ENCODE measurements at regions not wholly inside any gene's neighbourhood (a gene's known extent, or its start where the extent isn't known, plus 50 kb on each side); places are given as distances from the start of the nearest gene placed in this dataset.

GRCh38 chr1:60739729-60740128, 342.6 kb upstream of the NFIA start:
- DNase-seq, result no peak
- no peaks in the 10 kb centered on the region for H3K9me3 ChIP-seq (ENCODE audit: control extremely low read depth in 1 of 5, control insufficient read depth in 4 of 5, insufficient read depth in 2 of 5, low read depth in 1 of 5, low read length in 4 of 5)
- no peaks in the 10 kb centered on the region for H3K36me3 ChIP-seq (ENCODE audit: control insufficient read depth in 4 of 4, insufficient read depth in 4 of 4, low read length in 3 of 4)
- POLR2A ChIA-PET, result no interaction called here
- H3K4me3 ChIP-seq (ENCODE audit: control insufficient read depth in 1 of 7, extremely low read depth in 1 of 7, insufficient read depth in 4 of 7, low read depth in 2 of 7, low read length in 6 of 7), result no peak overlapping the region
- H3K4me1 ChIP-seq (ENCODE audit: control extremely low read depth in 1 of 4, control insufficient read depth in 4 of 4, insufficient read depth in 4 of 4, low read length in 3 of 4), result no peaks in the 10 kb centered on the region
- CTCF ChIA-PET, result no interaction called here
- H3K27me3 ChIP-seq (replicated peaks in 2 of 5; ENCODE audit: control insufficient read depth in 4 of 5, insufficient read depth in 5 of 5, low read length in 4 of 5), result no peaks in the 10 kb centered on the region
- no peak overlapping the region for H3K27ac ChIP-seq (ENCODE audit: insufficient read depth in 1 of 2, low read depth in 1 of 2, low read length in 2 of 2, poor library complexity in 1 of 2, severe bottlenecking in 2 of 2)

DNA sequence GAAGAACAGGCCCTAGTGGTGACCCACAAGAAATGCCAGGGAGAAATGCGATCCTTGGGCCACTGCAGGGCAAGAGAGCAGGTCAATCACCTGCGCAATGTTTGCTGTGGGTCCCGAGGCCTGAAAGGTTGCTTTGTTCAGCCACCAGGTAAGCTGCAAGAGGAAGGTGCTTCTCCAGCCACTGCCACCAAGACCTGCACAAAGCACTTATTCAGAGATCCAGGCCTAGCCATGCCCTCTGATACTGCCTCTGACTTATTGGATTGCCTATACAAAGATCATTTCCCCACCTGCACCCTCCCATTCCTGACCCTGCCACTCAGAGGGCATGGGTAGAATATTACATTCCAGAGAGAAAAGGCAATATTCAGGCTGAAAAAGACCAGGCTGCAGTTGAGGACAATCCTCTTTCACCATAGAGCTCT, 349.4 kb upstream of the NFIA start:
- CTCF ChIA-PET, result no interaction called here
- Histone ChIP-seq H3K27ac (ENCODE audit: insufficient read depth in 1 of 2, low read depth in 1 of 2, low read length in 2 of 2, poor library complexity in 1 of 2, severe bottlenecking in 2 of 2) (no peak overlapping the region), H3K27me3 (replicated peaks in 2 of 5; ENCODE audit: control insufficient read depth in 4 of 5, insufficient read depth in 5 of 5, low read length in 4 of 5) (peaks cover 0 to 18% (median 9%) of the 10 kb centered on the region in 5 experiments), H3K4me3 (ENCODE audit: control insufficient read depth in 1 of 7, extremely low read depth in 1 of 7, insufficient read depth in 4 of 7, low read depth in 2 of 7, low read length in 6 of 7) (no peak overlapping the region), H3K4me1 (ENCODE audit: control extremely low read depth in 1 of 4, control insufficient read depth in 4 of 4, insufficient read depth in 4 of 4, low read length in 3 of 4) (no peaks in the 10 kb centered on the region), H3K36me3 (ENCODE audit: control insufficient read depth in 4 of 4, insufficient read depth in 4 of 4, low read length in 3 of 4) (no peaks in the 10 kb centered on the region), H3K9me3 (ENCODE audit: control extremely low read depth in 1 of 5, control insufficient read depth in 4 of 5, insufficient read depth in 2 of 5, low read depth in 1 of 5, low read length in 4 of 5) (peaks cover 0 to 2% (median 0%) of the 10 kb centered on the region in 5 experiments)
- WGBS (ENCODE audit: insufficient coverage), result 100% methylated on average over 3 of the region's 3 CpGs
- DNase-seq, result no peak
- POLR2A ChIA-PET, result no interaction called here

GRCh38 chr1:60731321-60731720, 351.0 kb upstream of the NFIA start:
- POLR2A ChIA-PET, result no interaction called here
- H3K4me3 ChIP-seq (ENCODE audit: control insufficient read depth in 1 of 7, extremely low read depth in 1 of 7, insufficient read depth in 4 of 7, low read depth in 2 of 7, low read length in 6 of 7), result no peak overlapping the region
- H3K4me1 ChIP-seq (ENCODE audit: control extremely low read depth in 1 of 4, control insufficient read depth in 4 of 4, insufficient read depth in 4 of 4, low read length in 3 of 4), result no peaks in the 10 kb centered on the region
- CTCF ChIA-PET, result no interaction called here
- H3K27ac ChIP-seq (ENCODE audit: insufficient read depth in 1 of 2, low read depth in 1 of 2, low read length in 2 of 2, poor library complexity in 1 of 2, severe bottlenecking in 2 of 2), result no peak overlapping the region
- peak; percentile 11 to 73 (median 61) for DNase-seq
- peaks cover 0 to 2% (median 0%) of the 10 kb centered on the region in 5 experiments for H3K9me3 ChIP-seq (ENCODE audit: control extremely low read depth in 1 of 5, control insufficient read depth in 4 of 5, insufficient read depth in 2 of 5, low read depth in 1 of 5, low read length in 4 of 5)
- 0% methylated on average over 1 of the region's 1 CpG for WGBS (ENCODE audit: insufficient coverage)
- H3K27me3 ChIP-seq (replicated peaks in 2 of 5; ENCODE audit: control insufficient read depth in 4 of 5, insufficient read depth in 5 of 5, low read length in 4 of 5), result peaks cover 0 to 18% (median 9%) of the 10 kb centered on the region in 5 experiments
- no peaks in the 10 kb centered on the region for H3K36me3 ChIP-seq (ENCODE audit: control insufficient read depth in 4 of 4, insufficient read depth in 4 of 4, low read length in 3 of 4)

DNA sequence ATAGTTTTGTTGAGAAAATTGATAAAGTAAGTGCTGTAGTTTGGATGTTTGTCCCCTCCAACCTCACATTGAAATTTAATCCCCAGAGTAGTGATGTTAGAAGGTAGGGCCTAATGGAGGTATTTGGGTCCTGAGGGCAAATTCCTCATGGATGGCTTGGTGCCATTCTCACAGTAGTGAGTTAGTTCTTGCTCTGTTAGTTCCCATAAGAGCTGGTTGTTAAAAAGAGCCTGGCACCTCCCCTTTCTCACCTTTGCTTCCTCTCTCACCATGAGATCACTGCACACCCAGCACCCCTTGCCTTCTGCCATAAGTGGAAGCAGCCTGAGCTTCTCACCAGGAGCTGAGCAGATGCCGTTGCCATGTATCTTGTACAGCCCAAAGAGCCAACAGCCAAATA, 354.8 kb upstream of the NFIA start:
- Histone ChIP-seq H3K9me3 (ENCODE audit: control extremely low read depth in 1 of 5, control insufficient read depth in 4 of 5, insufficient read depth in 2 of 5, low read depth in 1 of 5, low read length in 4 of 5) (peaks cover 0 to 2% (median 1%) of the 10 kb centered on the region in 5 experiments), H3K36me3 (ENCODE audit: control insufficient read depth in 4 of 4, insufficient read depth in 4 of 4, low read length in 3 of 4) (no peaks in the 10 kb centered on the region), H3K4me3 (ENCODE audit: control insufficient read depth in 1 of 7, extremely low read depth in 1 of 7, insufficient read depth in 4 of 7, low read depth in 2 of 7, low read length in 6 of 7) (no peak overlapping the region), H3K27me3 (replicated peaks in 2 of 5; ENCODE audit: control insufficient read depth in 4 of 5, insufficient read depth in 5 of 5, low read length in 4 of 5) (peaks cover 0 to 14% (median 5%) of the 10 kb centered on the region in 5 experiments), H3K27ac (ENCODE audit: insufficient read depth in 1 of 2, low read depth in 1 of 2, low read length in 2 of 2, poor library complexity in 1 of 2, severe bottlenecking in 2 of 2) (no peak overlapping the region), H3K4me1 (ENCODE audit: control extremely low read depth in 1 of 4, control insufficient read depth in 4 of 4, insufficient read depth in 4 of 4, low read length in 3 of 4) (no peaks in the 10 kb centered on the region)
- no CpG with 5 or more reads among the region's 1 CpG for WGBS (ENCODE audit: insufficient coverage)
- DNase-seq, result no peak
- ChIA-PET CTCF (interaction anchor here (0.9 kb wide), 1 partner anchor 756 kb away, joined by 3 read pairs; no protein-coding TSS in a partner anchor), POLR2A (no interaction called here)

GRCh38 chr1:60716472-60716871, 365.9 kb upstream of the NFIA start:
- POLR2A ChIA-PET, result no interaction called here
- no peak for DNase-seq
- Histone ChIP-seq H3K36me3 (ENCODE audit: control insufficient read depth in 4 of 4, insufficient read depth in 4 of 4, low read length in 3 of 4) (no peaks in the 10 kb centered on the region), H3K4me1 (ENCODE audit: control extremely low read depth in 1 of 4, control insufficient read depth in 4 of 4, insufficient read depth in 4 of 4, low read length in 3 of 4) (no peaks in the 10 kb centered on the region), H3K27ac (ENCODE audit: insufficient read depth in 1 of 2, low read depth in 1 of 2, low read length in 2 of 2, poor library complexity in 1 of 2, severe bottlenecking in 2 of 2) (no peak overlapping the region), H3K9me3 (ENCODE audit: control extremely low read depth in 1 of 5, control insufficient read depth in 4 of 5, insufficient read depth in 2 of 5, low read depth in 1 of 5, low read length in 4 of 5) (peaks cover 0 to 5% (median 0%) of the 10 kb centered on the region in 5 experiments), H3K27me3 (replicated peaks in 2 of 5; ENCODE audit: control insufficient read depth in 4 of 5, insufficient read depth in 5 of 5, low read length in 4 of 5) (no peaks in the 10 kb centered on the region), H3K4me3 (ENCODE audit: control insufficient read depth in 1 of 7, extremely low read depth in 1 of 7, insufficient read depth in 4 of 7, low read depth in 2 of 7, low read length in 6 of 7) (no peak overlapping the region)
- CTCF ChIA-PET, result no interaction called here
- no CpG with 5 or more reads among the region's 3 CpGs for WGBS (ENCODE audit: insufficient coverage)

DNA sequence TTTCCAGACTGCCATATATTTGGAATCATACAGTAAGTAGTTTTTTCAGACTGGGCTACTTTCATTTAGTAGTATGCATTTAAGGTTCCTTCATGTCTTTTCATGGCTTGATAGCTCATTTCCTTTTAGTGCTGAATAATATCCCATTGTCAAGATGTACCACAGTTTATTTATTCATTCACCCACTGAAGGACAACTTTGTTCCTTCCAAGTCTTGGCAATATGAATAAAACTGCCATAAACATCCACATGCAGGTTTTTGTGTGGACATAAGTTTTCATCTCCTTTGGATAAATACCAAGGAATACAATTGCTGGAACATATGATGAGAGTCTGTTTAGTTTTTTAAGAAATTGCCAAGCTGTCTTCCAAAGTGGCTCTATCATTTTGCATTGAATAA, 366.4 kb upstream of the NFIA start:
- Histone ChIP-seq H3K36me3 (ENCODE audit: control insufficient read depth in 4 of 4, insufficient read depth in 4 of 4, low read length in 3 of 4) (no peaks in the 10 kb centered on the region), H3K9me3 (ENCODE audit: control extremely low read depth in 1 of 5, control insufficient read depth in 4 of 5, insufficient read depth in 2 of 5, low read depth in 1 of 5, low read length in 4 of 5) (peaks cover 0 to 4% (median 0%) of the 10 kb centered on the region in 5 experiments), H3K4me3 (ENCODE audit: control insufficient read depth in 1 of 7, extremely low read depth in 1 of 7, insufficient read depth in 4 of 7, low read depth in 2 of 7, low read length in 6 of 7) (no peak overlapping the region), H3K27ac (ENCODE audit: insufficient read depth in 1 of 2, low read depth in 1 of 2, low read length in 2 of 2, poor library complexity in 1 of 2, severe bottlenecking in 2 of 2) (no peak overlapping the region), H3K4me1 (ENCODE audit: control extremely low read depth in 1 of 4, control insufficient read depth in 4 of 4, insufficient read depth in 4 of 4, low read length in 3 of 4) (no peaks in the 10 kb centered on the region), H3K27me3 (replicated peaks in 2 of 5; ENCODE audit: control insufficient read depth in 4 of 5, insufficient read depth in 5 of 5, low read length in 4 of 5) (no peaks in the 10 kb centered on the region)
- CTCF ChIA-PET, result interaction anchor here (0.6 kb wide), 1 partner anchor 13 kb away, joined by 4 read pairs; no protein-coding TSS in a partner anchor
- no peak for DNase-seq
- POLR2A ChIA-PET, result no interaction called here

DNA sequence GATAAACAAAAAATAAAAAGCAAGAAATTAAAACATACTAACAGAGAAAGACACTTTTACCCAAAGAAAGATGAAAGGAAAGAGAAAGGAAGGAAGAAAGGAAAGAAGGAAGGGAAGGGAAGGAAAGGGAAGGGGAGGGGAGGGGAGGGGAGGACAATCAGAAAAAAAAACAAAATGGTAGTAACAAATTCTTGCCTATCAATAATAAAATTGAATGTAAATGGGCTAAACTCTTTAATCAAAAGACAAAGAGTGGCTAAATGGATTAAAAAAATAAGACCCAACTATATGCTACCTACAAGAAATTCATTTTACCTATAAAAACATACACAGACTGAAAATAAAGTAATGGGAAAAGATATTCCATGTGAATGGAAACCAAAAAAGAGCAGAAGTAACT, 372.9 kb upstream of the NFIA start:
- ChIA-PET POLR2A (no interaction called here), CTCF (no interaction called here)
- Histone ChIP-seq H3K4me1 (ENCODE audit: control extremely low read depth in 1 of 4, control insufficient read depth in 4 of 4, insufficient read depth in 4 of 4, low read length in 3 of 4) (no peaks in the 10 kb centered on the region), H3K4me3 (ENCODE audit: control insufficient read depth in 1 of 7, extremely low read depth in 1 of 7, insufficient read depth in 4 of 7, low read depth in 2 of 7, low read length in 6 of 7) (no peak overlapping the region), H3K27ac (ENCODE audit: insufficient read depth in 1 of 2, low read depth in 1 of 2, low read length in 2 of 2, poor library complexity in 1 of 2, severe bottlenecking in 2 of 2) (no peak overlapping the region), H3K9me3 (ENCODE audit: control extremely low read depth in 1 of 5, control insufficient read depth in 4 of 5, insufficient read depth in 2 of 5, low read depth in 1 of 5, low read length in 4 of 5) (peaks cover 0 to 6% (median 0%) of the 10 kb centered on the region in 5 experiments), H3K36me3 (ENCODE audit: control insufficient read depth in 4 of 4, insufficient read depth in 4 of 4, low read length in 3 of 4) (no peaks in the 10 kb centered on the region), H3K27me3 (replicated peaks in 2 of 5; ENCODE audit: control insufficient read depth in 4 of 5, insufficient read depth in 5 of 5, low read length in 4 of 5) (no peaks in the 10 kb centered on the region)
- no peak for DNase-seq
